Type B pancreatic cell (in vitro differentiated cells): ENCODE measurements at regions not wholly inside any gene's neighbourhood (a gene's known extent, or its start where the extent isn't known, plus 50 kb on each side); places are given as distances from the start of the nearest gene placed in this dataset.

Experiments
- DNase-seq: peaks from one replicate; pipeline ENCODE4 v3.0.0; 2021; ENCODE audit warnings: mixed read lengths; ENCODE audit not compliant: unreplicated experiment; ENCODE audit errors: extremely low spot score
- H3K27ac Mint-ChIP-seq: 2 replicates; pipeline ENCODE4 v1.8.0; 2021; ENCODE audit warnings: mild to moderate bottlenecking, mixed read lengths
- H3K27me3 Mint-ChIP-seq: 2 replicates; pipeline ENCODE4 v1.8.0; 2021; ENCODE audit warnings: mixed read lengths
- H3K36me3 Mint-ChIP-seq: 2 replicates; pipeline ENCODE4 v1.8.0; 2021; ENCODE audit warnings: mixed read lengths
- H3K4me1 Mint-ChIP-seq: one replicate; pipeline ENCODE4 v1.8.0; 2021; ENCODE audit warnings: mixed read lengths; ENCODE audit not compliant: unreplicated experiment
- H3K4me3 Mint-ChIP-seq: 2 replicates; pipeline ENCODE4 v1.8.0; 2021; ENCODE audit warnings: mild to moderate bottlenecking, mixed read lengths
- H3K9me3 Mint-ChIP-seq: 2 replicates; pipeline ENCODE4 v1.8.0; 2021; ENCODE audit warnings: mixed read lengths
- CTCF ChIP-seq: fragments of 200-600 bp; sonication (generic); conservative IDR thresholded peaks from 2 replicates; pipeline ENCODE4 v1.5.0; 2021; ENCODE audit warnings: antibody characterized with exemption, mild to moderate bottlenecking

- no peaks in the 10 kb centered on the region for H3K9me3 Mint-ChIP-seq
- TF ChIP-seq CTCF, result no peak
Observed at GRCh38 chr12:131578828-131579470, 131.9 kb upstream of the SFSWAP start.

GRCh38 chr12:131583090-131583712, 127.7 kb upstream of the SFSWAP start:
- no peak for TF ChIP-seq CTCF
- no peaks in the 10 kb centered on the region for H3K4me1 Mint-ChIP-seq
- no peak for DNase-seq

More at GRCh38 chr12:131578828-131579470, 131.9 kb upstream of the SFSWAP start:
- H3K27me3 Mint-ChIP-seq, result peaks cover 49% of the 10 kb centered on the region
- no peak overlapping the region for H3K27ac Mint-ChIP-seq
- H3K4me3 Mint-ChIP-seq, result no peak overlapping the region
- no peak for DNase-seq
- peaks cover 10% of the 10 kb centered on the region for H3K4me1 Mint-ChIP-seq
- H3K36me3 Mint-ChIP-seq, result no peaks in the 10 kb centered on the region

DNA sequence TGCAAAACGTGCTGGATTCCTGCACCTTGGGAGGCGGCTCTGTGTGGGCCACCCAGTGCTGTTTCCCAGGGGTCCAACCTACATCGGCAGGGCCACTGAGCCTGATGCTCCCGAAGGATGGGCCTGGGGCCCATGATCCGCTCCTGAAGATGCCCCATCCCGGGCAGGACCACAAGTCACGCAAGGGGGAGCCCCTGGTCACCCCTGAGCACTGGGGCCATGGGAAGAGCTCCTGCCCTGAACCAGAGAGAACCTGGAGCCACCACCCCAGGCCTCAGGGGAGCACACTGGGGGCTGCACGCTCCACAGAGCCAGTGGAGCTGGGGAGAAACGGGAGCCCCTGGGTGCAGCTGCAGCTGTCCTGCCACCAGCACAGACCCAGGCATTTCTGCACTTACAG, 124.6 kb upstream of the SFSWAP start:
- H3K4me1 Mint-ChIP-seq, result peaks cover 10% of the 10 kb centered on the region
- no peaks in the 10 kb centered on the region for H3K36me3 Mint-ChIP-seq
- peaks cover 52% of the 10 kb centered on the region for H3K27me3 Mint-ChIP-seq
- no peak for DNase-seq
- TF ChIP-seq CTCF, result no peak
- H3K4me3 Mint-ChIP-seq, result no peak overlapping the region
- no peaks in the 10 kb centered on the region for H3K9me3 Mint-ChIP-seq
- no peak overlapping the region for H3K27ac Mint-ChIP-seq

More at GRCh38 chr12:131583090-131583712, 127.7 kb upstream of the SFSWAP start:
- no peak overlapping the region for H3K27ac Mint-ChIP-seq
- peaks cover 49% of the 10 kb centered on the region for H3K27me3 Mint-ChIP-seq
- H3K9me3 Mint-ChIP-seq, result no peaks in the 10 kb centered on the region
- no peak overlapping the region for H3K4me3 Mint-ChIP-seq
- H3K36me3 Mint-ChIP-seq, result no peaks in the 10 kb centered on the region

GRCh38 chr12:131586761-131587160, 124.1 kb upstream of the SFSWAP start:
- Mint-ChIP-seq H3K36me3 (no peaks in the 10 kb centered on the region), H3K4me3 (no peak overlapping the region), H3K4me1 (peaks cover 10% of the 10 kb centered on the region), H3K9me3 (no peaks in the 10 kb centered on the region), H3K27ac (no peak overlapping the region), H3K27me3 (peaks cover 48% of the 10 kb centered on the region)
- TF ChIP-seq CTCF, result no peak
- no peak for DNase-seq

DNA sequence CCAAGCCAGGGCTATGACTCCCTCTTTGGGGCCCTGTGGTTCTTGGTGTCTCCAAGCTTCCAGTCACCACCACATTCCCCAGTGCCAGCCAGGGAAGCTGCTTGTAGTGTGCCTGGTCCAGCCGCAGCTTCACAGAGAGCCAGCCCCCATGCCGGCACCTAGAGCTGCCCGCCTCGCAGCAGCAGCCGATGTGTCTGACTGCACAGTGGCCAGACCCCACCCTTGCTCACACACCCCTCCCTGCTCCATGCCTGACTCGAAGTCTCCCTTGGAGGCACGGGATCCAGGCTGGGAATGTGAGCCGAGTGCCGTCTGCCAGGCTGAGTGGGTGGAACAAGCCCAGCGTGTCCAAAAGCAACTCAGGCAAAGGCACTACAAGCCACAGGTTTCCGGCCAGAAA, 123.3 kb upstream of the SFSWAP start:
- H3K9me3 Mint-ChIP-seq, result no peaks in the 10 kb centered on the region
- no peak for TF ChIP-seq CTCF
- DNase-seq, result no peak
- peaks cover 47% of the 10 kb centered on the region for H3K27me3 Mint-ChIP-seq
- H3K27ac Mint-ChIP-seq, result no peak overlapping the region
- H3K36me3 Mint-ChIP-seq, result no peaks in the 10 kb centered on the region
- H3K4me1 Mint-ChIP-seq, result peaks cover 10% of the 10 kb centered on the region
- H3K4me3 Mint-ChIP-seq, result no peak overlapping the region
